ENCODE measurements at regions not wholly inside any gene's neighbourhood (a gene's known extent, or its start where the extent isn't known, plus 50 kb on each side); places are given as distances from the start of the nearest gene placed in this dataset.
A peak's percentile ranks its signal among the peaks of the same experiment; 100 is the strongest.

DNA sequence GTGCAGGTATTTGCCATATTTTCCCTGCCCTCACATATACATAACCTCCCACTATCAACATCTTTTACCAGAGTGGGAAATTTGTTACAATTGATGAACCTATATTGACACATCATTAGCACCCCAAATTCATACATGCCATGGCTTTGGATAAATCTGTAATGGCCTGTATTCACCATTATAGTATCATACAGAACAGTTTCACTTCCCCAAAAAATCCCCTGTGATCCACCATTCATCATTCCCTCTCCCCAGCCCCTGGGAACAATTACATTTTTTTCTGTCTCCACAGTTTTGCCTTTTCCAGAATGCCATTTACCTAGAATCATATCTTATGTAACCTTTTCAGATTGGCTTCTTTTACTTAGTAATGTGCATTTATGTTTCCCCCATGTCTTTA, 494.5 kb downstream of the RNF144A start:
- peaks cover 0 to 3% (median 0%) of the 10 kb centered on the region in 4 donors for H3K27me3 ChIP-seq (ENCODE audit: control insufficient read depth in 4 of 4, insufficient read depth in 4 of 4, low read length in 3 of 4)
- no peaks in the 10 kb centered on the region for H3K36me3 ChIP-seq (ENCODE audit: control insufficient read depth in 4 of 4, insufficient read depth in 3 of 4, low read depth in 1 of 4, low read length in 3 of 4)
- DNase-seq (ENCODE audit: low spot score) = no peak
- H3K9me3 ChIP-seq (ENCODE audit: control insufficient read depth in 4 of 4, low read length in 3 of 4) = no peaks in the 10 kb centered on the region
- H3K4me3 ChIP-seq (ENCODE audit: low read depth in 1 of 3, low read length in 3 of 3) = no peak overlapping the region
- H3K27ac ChIP-seq (ENCODE audit: low read depth in 1 of 2, low read length in 2 of 2) = no peak overlapping the region
- TF ChIP-seq JUND (IDR thresholded peaks at IDR 0.05) = no peak
- no peak overlapping the region for H3K9ac ChIP-seq (ENCODE audit: low read depth in 1 of 2, low read length in 2 of 2)
- no peaks in the 10 kb centered on the region for H3K4me1 ChIP-seq (ENCODE audit: control insufficient read depth in 4 of 4, insufficient read depth in 4 of 4, low read length in 3 of 4)

DNA sequence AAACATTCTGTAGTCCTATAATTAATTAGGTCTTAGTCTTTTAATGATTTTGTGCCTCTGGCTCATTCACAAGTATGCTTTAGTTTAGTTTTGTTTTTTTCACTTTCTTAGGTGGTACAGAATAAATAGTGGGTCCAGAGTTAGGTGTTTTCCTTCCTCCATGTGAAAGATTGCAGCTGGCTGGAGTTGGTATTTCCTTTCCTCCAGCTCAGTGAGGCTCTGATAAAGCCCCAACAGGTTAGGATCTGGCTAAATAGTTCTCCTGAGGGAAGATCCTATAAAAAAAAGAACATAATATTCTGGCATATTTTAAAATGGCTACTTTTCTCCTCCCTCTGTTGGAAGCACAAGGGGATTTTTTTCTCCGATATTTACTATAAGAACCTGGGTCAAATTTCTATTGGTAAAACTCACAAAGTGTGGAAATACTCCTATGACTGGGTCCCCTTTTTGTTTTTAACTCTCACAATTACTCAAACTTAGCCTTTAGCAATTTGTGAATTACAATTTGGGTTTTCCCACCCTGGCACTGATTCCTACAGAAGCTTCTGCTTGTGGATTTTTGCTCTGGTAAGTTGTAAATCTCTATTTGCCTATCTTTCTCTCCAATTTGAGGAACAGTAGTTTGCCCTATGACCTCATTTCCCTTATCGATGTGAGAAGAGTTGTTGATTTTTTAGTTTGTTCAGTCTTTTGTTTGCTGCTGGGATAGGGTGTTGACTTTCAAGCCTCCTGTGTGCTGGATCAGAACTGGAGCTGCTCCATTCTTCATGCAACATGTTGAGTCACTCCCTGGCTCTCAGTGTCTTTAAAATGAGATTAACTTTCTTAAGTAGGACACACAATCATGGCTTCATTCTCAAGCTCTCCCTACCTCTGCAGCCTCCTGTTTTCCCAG, 500.9 kb downstream of the RNF144A start:
- H3K9me3 ChIP-seq (ENCODE audit: control insufficient read depth in 4 of 4, low read length in 3 of 4) = no peaks in the 10 kb centered on the region
- H3K4me3 ChIP-seq (ENCODE audit: low read depth in 1 of 3, low read length in 3 of 3) = no peak overlapping the region
- TF ChIP-seq, protein P1, sequence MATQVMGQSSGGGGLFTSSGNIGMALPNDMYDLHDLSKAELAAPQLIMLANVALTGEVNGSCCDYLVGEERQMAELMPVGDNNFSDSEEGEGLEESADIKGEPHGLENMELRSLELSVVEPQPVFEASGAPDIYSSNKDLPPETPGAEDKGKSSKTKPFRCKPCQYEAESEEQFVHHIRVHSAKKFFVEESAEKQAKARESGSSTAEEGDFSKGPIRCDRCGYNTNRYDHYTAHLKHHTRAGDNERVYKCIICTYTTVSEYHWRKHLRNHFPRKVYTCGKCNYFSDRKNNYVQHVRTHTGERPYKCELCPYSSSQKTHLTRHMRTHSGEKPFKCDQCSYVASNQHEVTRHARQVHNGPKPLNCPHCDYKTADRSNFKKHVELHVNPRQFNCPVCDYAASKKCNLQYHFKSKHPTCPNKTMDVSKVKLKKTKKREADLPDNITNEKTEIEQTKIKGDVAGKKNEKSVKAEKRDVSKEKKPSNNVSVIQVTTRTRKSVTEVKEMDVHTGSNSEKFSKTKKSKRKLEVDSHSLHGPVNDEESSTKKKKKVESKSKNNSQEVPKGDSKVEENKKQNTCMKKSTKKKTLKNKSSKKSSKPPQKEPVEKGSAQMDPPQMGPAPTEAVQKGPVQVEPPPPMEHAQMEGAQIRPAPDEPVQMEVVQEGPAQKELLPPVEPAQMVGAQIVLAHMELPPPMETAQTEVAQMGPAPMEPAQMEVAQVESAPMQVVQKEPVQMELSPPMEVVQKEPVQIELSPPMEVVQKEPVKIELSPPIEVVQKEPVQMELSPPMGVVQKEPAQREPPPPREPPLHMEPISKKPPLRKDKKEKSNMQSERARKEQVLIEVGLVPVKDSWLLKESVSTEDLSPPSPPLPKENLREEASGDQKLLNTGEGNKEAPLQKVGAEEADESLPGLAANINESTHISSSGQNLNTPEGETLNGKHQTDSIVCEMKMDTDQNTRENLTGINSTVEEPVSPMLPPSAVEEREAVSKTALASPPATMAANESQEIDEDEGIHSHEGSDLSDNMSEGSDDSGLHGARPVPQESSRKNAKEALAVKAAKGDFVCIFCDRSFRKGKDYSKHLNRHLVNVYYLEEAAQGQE (IDR thresholded peaks at IDR 0.05) = no peak
- TF ChIP-seq HNF4A (conservative IDR thresholded peaks at IDR 0.05) (peak; percentile 45), EGR1 (IDR thresholded peaks at IDR 0.05; ENCODE audit: low read depth in 2 of 2) (no peak), YY1 (IDR thresholded peaks at IDR 0.05) (peak; percentile 11), RAD21 (IDR thresholded peaks at IDR 0.05) (peak in 1 of 2 donors; percentile 17), RXRA (IDR thresholded peaks at IDR 0.05) (peak; percentile 42 to 61), SP1 (IDR thresholded peaks at IDR 0.05) (no peak), JUND (IDR thresholded peaks at IDR 0.05) (peak; percentile 51 to 61), NR2F2 (IDR thresholded peaks at IDR 0.05) (no peak), FOXA2 (IDR thresholded peaks at IDR 0.05) (peak; percentile 84), FOXA1 (IDR thresholded peaks at IDR 0.05) (peak; percentile 50), GABPA (IDR thresholded peaks at IDR 0.05 in 1 of 2, conservative IDR thresholded peaks at IDR 0.05 in 1 of 2) (no peak), TAF1 (conservative IDR thresholded peaks at IDR 0.05) (no peak), HNF4G (IDR thresholded peaks at IDR 0.05) (no peak)
- TF ChIP-seq, protein P2, sequence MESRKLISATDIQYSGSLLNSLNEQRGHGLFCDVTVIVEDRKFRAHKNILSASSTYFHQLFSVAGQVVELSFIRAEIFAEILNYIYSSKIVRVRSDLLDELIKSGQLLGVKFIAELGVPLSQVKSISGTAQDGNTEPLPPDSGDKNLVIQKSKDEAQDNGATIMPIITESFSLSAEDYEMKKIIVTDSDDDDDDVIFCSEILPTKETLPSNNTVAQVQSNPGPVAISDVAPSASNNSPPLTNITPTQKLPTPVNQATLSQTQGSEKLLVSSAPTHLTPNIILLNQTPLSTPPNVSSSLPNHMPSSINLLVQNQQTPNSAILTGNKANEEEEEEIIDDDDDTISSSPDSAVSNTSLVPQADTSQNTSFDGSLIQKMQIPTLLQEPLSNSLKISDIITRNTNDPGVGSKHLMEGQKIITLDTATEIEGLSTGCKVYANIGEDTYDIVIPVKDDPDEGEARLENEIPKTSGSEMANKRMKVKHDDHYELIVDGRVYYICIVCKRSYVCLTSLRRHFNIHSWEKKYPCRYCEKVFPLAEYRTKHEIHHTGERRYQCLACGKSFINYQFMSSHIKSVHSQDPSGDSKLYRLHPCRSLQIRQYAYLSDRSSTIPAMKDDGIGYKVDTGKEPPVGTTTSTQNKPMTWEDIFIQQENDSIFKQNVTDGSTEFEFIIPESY (IDR thresholded peaks at IDR 0.05) = no peak
- TF ChIP-seq, protein P3, sequence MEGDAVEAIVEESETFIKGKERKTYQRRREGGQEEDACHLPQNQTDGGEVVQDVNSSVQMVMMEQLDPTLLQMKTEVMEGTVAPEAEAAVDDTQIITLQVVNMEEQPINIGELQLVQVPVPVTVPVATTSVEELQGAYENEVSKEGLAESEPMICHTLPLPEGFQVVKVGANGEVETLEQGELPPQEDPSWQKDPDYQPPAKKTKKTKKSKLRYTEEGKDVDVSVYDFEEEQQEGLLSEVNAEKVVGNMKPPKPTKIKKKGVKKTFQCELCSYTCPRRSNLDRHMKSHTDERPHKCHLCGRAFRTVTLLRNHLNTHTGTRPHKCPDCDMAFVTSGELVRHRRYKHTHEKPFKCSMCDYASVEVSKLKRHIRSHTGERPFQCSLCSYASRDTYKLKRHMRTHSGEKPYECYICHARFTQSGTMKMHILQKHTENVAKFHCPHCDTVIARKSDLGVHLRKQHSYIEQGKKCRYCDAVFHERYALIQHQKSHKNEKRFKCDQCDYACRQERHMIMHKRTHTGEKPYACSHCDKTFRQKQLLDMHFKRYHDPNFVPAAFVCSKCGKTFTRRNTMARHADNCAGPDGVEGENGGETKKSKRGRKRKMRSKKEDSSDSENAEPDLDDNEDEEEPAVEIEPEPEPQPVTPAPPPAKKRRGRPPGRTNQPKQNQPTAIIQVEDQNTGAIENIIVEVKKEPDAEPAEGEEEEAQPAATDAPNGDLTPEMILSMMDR (IDR thresholded peaks at IDR 0.05; ENCODE audit: low read depth, low read length, missing input control) = no peak
- TF ChIP-seq, protein P4, sequence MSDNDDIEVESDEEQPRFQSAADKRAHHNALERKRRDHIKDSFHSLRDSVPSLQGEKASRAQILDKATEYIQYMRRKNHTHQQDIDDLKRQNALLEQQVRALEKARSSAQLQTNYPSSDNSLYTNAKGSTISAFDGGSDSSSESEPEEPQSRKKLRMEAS (IDR thresholded peaks at IDR 0.05) = no peak
- TF ChIP-seq, protein P5, sequence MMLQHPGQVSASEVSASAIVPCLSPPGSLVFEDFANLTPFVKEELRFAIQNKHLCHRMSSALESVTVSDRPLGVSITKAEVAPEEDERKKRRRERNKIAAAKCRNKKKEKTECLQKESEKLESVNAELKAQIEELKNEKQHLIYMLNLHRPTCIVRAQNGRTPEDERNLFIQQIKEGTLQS (IDR thresholded peaks at IDR 0.05) = peak; percentile 19
- DNase-seq (ENCODE audit: low spot score) = no peak
- H3K27me3 ChIP-seq (ENCODE audit: control insufficient read depth in 4 of 4, insufficient read depth in 4 of 4, low read length in 3 of 4) = peaks cover 0 to 5% (median 1%) of the 10 kb centered on the region in 4 donors
- 37% methylated on average over 2 of the region's 2 CpGs for WGBS
- H3K4me1 ChIP-seq (ENCODE audit: control insufficient read depth in 4 of 4, insufficient read depth in 4 of 4, low read length in 3 of 4) = peaks cover 0 to 4% (median 1%) of the 10 kb centered on the region in 4 donors
- H3K9ac ChIP-seq (ENCODE audit: low read depth in 1 of 2, low read length in 2 of 2) = no peak overlapping the region
- H3K27ac ChIP-seq (ENCODE audit: low read depth in 1 of 2, low read length in 2 of 2) = no peak overlapping the region
- H3K36me3 ChIP-seq (ENCODE audit: control insufficient read depth in 4 of 4, insufficient read depth in 3 of 4, low read depth in 1 of 4, low read length in 3 of 4) = no peaks in the 10 kb centered on the region
